HG03469 (cell line): ENCODE measurements at regions not wholly inside any gene's neighbourhood (a gene's known extent, or its start where the extent isn't known, plus 50 kb on each side); places are given as distances from the start of the nearest gene placed in this dataset.

Experiments
- ATAC-seq: cut with Tn5 transposase; IDR thresholded peaks from one replicate; pipeline ENCODE4 v1.9.1; 2021; ENCODE audit warnings: mild to moderate bottlenecking, moderate library complexity, moderate number of reproducible peaks; ENCODE audit not compliant: unreplicated experiment

- no peak for ATAC-seq
Measured at GRCh38 chr13:80237646-80238045, 103.3 kb downstream of the SPRY2 start.

GRCh38 chr13:80235967-80236302, 105.0 kb downstream of the SPRY2 start:
- no peak for ATAC-seq

- peak; percentile 84 for ATAC-seq
Measured at GRCh38 chr13:80235166-80235966, 105.6 kb downstream of the SPRY2 start.

GRCh38 chr13:80227645-80228044, 113.3 kb downstream of the SPRY2 start:
- ATAC-seq, result no peak

GRCh38 chr13:80226645-80227044, 114.3 kb downstream of the SPRY2 start:
- no peak for ATAC-seq

- ATAC-seq, result no peak
Measured at GRCh38 chr13:80224468-80224867, 116.5 kb downstream of the SPRY2 start.

GRCh38 chr13:80217614-80218456, 123.1 kb downstream of the SPRY2 start:
- no peak for ATAC-seq

- ATAC-seq, result no peak
Measured at GRCh38 chr13:80215368-80215767, 125.6 kb downstream of the SPRY2 start.

- no peak for ATAC-seq
Measured at GRCh38 chr13:80214521-80214991, 126.4 kb downstream of the SPRY2 start.

GRCh38 chr13:80214050-80214449, 126.9 kb downstream of the SPRY2 start:
- no peak for ATAC-seq

- no peak for ATAC-seq
Measured at GRCh38 chr13:80213201-80213600, 127.7 kb downstream of the SPRY2 start.

- ATAC-seq, result no peak
Measured at GRCh38 chr13:80211566-80211965, 129.4 kb downstream of the SPRY2 start.

- ATAC-seq, result no peak
Measured at GRCh38 chr13:80204642-80205041, 136.3 kb downstream of the SPRY2 start.

- ATAC-seq, result no peak
Measured at GRCh38 chr13:80203496-80203895, 137.4 kb downstream of the SPRY2 start.

- no peak for ATAC-seq
Measured at GRCh38 chr13:80201694-80202468, 139.0 kb downstream of the SPRY2 start.

GRCh38 chr13:80199585-80200292, 141.2 kb downstream of the SPRY2 start:
- no peak for ATAC-seq

- ATAC-seq, result no peak
Measured at GRCh38 chr13:80199067-80199466, 141.9 kb downstream of the SPRY2 start.

- no peak for ATAC-seq
Measured at GRCh38 chr13:80196756-80197155, 144.2 kb downstream of the SPRY2 start.

- no peak for ATAC-seq
Measured at GRCh38 chr13:80195649-80196048, 145.3 kb downstream of the SPRY2 start.

- ATAC-seq, result no peak
Measured at GRCh38 chr13:80189889-80190597, 150.9 kb downstream of the SPRY2 start.
